SIG-M5 treated with dmso at 0.1 percent for 504 hours (cell line): ENCODE measurements at regions not wholly inside any gene's neighbourhood (a gene's known extent, or its start where the extent isn't known, plus 50 kb on each side); places are given as distances from the start of the nearest gene placed in this dataset.
"Not testable (repeated sequence)": the region's sequence is repeated elsewhere in the genome, so short reads cannot be mapped to it uniquely, and the experiment has no call there.

Experiments used
- DNase-seq: peaks from one replicate; lab custom pipeline; 2025; ENCODE audit not compliant: unreplicated experiment; lab: John Stamatoyannopoulos, UW

GRCh38 chr20:55175081-55175480 lies 699.7 kb downstream of the DOK5 start:
- DNase-seq: no peak

GRCh38 chr20:55174635-55175034 lies 699.2 kb downstream of the DOK5 start:
- DNase-seq: no peak

- no peak for DNase-seq
Observed at GRCh38 chr20:55174172-55174571, 698.8 kb downstream of the DOK5 start.

GRCh38 chr20:55173601-55174000 lies 698.2 kb downstream of the DOK5 start:
- DNase-seq: no peak

GRCh38 chr20:55172310-55173002 lies 697.1 kb downstream of the DOK5 start:
- DNase-seq: no peak

- no peak for DNase-seq
Observed at GRCh38 chr20:55166063-55166462, 690.7 kb downstream of the DOK5 start.

GRCh38 chr20:55160996-55161395 lies 685.6 kb downstream of the DOK5 start:
- DNase-seq: no peak

- no peak for DNase-seq
Observed at GRCh38 chr20:55160037-55160436, 684.6 kb downstream of the DOK5 start.

- no peak for DNase-seq
Observed at GRCh38 chr20:55159230-55159629, 683.8 kb downstream of the DOK5 start.

- DNase-seq: no peak
Observed at GRCh38 chr20:55158446-55158845, 683.1 kb downstream of the DOK5 start.

- no peak for DNase-seq
Observed at GRCh38 chr20:55155360-55155759, 680.0 kb downstream of the DOK5 start.

- DNase-seq: no peak
Observed at GRCh38 chr20:55153001-55153645, 677.7 kb downstream of the DOK5 start.

GRCh38 chr20:55151171-55151570 lies 675.8 kb downstream of the DOK5 start:
- no peak for DNase-seq

- DNase-seq: no peak
Observed at GRCh38 chr20:55143601-55144000, 668.2 kb downstream of the DOK5 start.

- DNase-seq: no peak
Observed at GRCh38 chr20:55142932-55143331, 667.5 kb downstream of the DOK5 start.

GRCh38 chr20:55140631-55141030 lies 665.2 kb downstream of the DOK5 start:
- no peak for DNase-seq

GRCh38 chr20:55139173-55139765 lies 663.9 kb downstream of the DOK5 start:
- DNase-seq: no peak

- DNase-seq: no peak
Observed at GRCh38 chr20:55135923-55136322, 660.5 kb downstream of the DOK5 start.

- no peak for DNase-seq
Observed at GRCh38 chr20:55132523-55132922, 657.1 kb downstream of the DOK5 start.

GRCh38 chr20:55117577-55117976 lies 642.2 kb downstream of the DOK5 start:
- not testable (repeated sequence) for DNase-seq

GRCh38 chr20:55116598-55116997 lies 641.2 kb downstream of the DOK5 start:
- DNase-seq: no peak

- no peak for DNase-seq
Observed at GRCh38 chr20:55103188-55103587, 627.8 kb downstream of the DOK5 start.
